Vagina (tissue), 2 donors: ENCODE measurements at regions not wholly inside any gene's neighbourhood (a gene's known extent, or its start where the extent isn't known, plus 50 kb on each side); places are given as distances from the start of the nearest gene placed in this dataset.
"Not testable (repeated sequence)": the region's sequence is repeated elsewhere in the genome, so short reads cannot be mapped to it uniquely, and the experiment has no call there.

Experiments used
- DNase-seq, 2 donors: peaks; one replicate each; pipeline ENCODE4 v3.0.0-alpha.2; 2017; ENCODE audit errors: extremely low spot score in 2 of 2
- H3K27ac ChIP-seq: fragments of 200-600 bp; sonication (generic); one replicate; pipeline ENCODE4 v1.5.1; 2019
- H3K27me3 ChIP-seq: fragments of 200-600 bp; sonication (generic); one replicate; pipeline ENCODE4 v1.5.1; 2019
- H3K36me3 ChIP-seq, 2 donors: fragments of 200-600 bp; sonication (generic); one replicate each; pipeline ENCODE4 v1.5.1; 2017 to 2019
- H3K4me1 ChIP-seq: fragments of 200-600 bp; sonication (generic); one replicate; pipeline ENCODE4 v1.5.1; 2019
- H3K4me3 ChIP-seq, 2 donors: fragments of 200-600 bp; sonication (generic); 1 replicate in 1 of 2; 2 replicates in 1 of 2; pipeline ENCODE4 v1.5.1; 2016 to 2019
- H3K9me3 ChIP-seq: fragments of 200-600 bp; sonication (generic); one replicate; pipeline ENCODE4 v1.5.1; 2019
- CTCF ChIP-seq, 3 experiments: fragments of 450-650 bp in 2 of 3; fragments of 200-600 bp in 1 of 3; sonication (generic) in 1 of 3; IDR thresholded peaks; one replicate each; pipeline ENCODE4 v1.5.1; 2017 to 2019; ENCODE audit warnings: antibody characterized with exemption in 3 of 3, mild to moderate bottlenecking in 2 of 3, moderate library complexity in 2 of 3
- POLR2A ChIP-seq, 2 donors: fragments of 450-650 bp; IDR thresholded peaks; one replicate each; pipeline ENCODE4 v1.6.1; 2017; ENCODE audit warnings: antibody characterized with exemption in 2 of 2, mild to moderate bottlenecking in 2 of 2, moderate library complexity in 2 of 2
- POLR2AphosphoS5 ChIP-seq, 2 donors: sonication (generic); formaldehyde crosslinking; IDR thresholded peaks; one replicate each; pipeline ENCODE4 v1.9.0; 2017; ENCODE audit warnings: antibody characterized with exemption in 2 of 2, mild to moderate bottlenecking in 2 of 2, low read depth in 1 of 2; ENCODE audit not compliant: insufficient read depth in 1 of 2
- intact Hi-C: fragments of 100-400 bp; cut with DNase I; formaldehyde crosslinking; loops from one replicate; pipeline ENCODE4 v1.15.1; 2023

- H3K4me3 ChIP-seq: no peak overlapping the region
- no peak for TF ChIP-seq CTCF (IDR thresholded peaks at IDR 0.05)
- TF ChIP-seq POLR2A (IDR thresholded peaks at IDR 0.05): no peak
- no peak for TF ChIP-seq POLR2AphosphoS5 (IDR thresholded peaks at IDR 0.05; ENCODE audit: insufficient read depth in 1 of 2, low read depth in 1 of 2)
- H3K4me1 ChIP-seq: no peaks in the 10 kb centered on the region
- intact Hi-C loops: no loop called here
- no peaks in the 10 kb centered on the region for H3K27me3 ChIP-seq
- DNase-seq: no peak
- H3K36me3 ChIP-seq: no peaks in the 10 kb centered on the region
- no peaks in the 10 kb centered on the region for H3K9me3 ChIP-seq
- H3K27ac ChIP-seq: no peak overlapping the region
These were observed 137.7 kb upstream of the PTBP2 start for GRCh38 chr1:96583903-96584302.

GRCh38 chr1:96587222-96587621, 134.4 kb upstream of the PTBP2 start:
- Histone ChIP-seq H3K27me3 (no peaks in the 10 kb centered on the region), H3K9me3 (no peaks in the 10 kb centered on the region), H3K36me3 (no peaks in the 10 kb centered on the region), H3K4me3 (no peak overlapping the region), H3K27ac (no peak overlapping the region), H3K4me1 (no peaks in the 10 kb centered on the region)
- intact Hi-C loops: no loop called here
- DNase-seq: no peak
- TF ChIP-seq CTCF (IDR thresholded peaks at IDR 0.05): no peak

GRCh38 chr1:96588416-96588995, 133.1 kb upstream of the PTBP2 start:
- Histone ChIP-seq H3K9me3 (no peaks in the 10 kb centered on the region), H3K27me3 (no peaks in the 10 kb centered on the region), H3K36me3 (no peaks in the 10 kb centered on the region), H3K4me1 (no peaks in the 10 kb centered on the region), H3K4me3 (no peak overlapping the region), H3K27ac (peak overlapping the region; percentile 36)
- no peak for DNase-seq
- TF ChIP-seq POLR2A (IDR thresholded peaks at IDR 0.05): no peak
- TF ChIP-seq CTCF (IDR thresholded peaks at IDR 0.05): no peak
- no peak for TF ChIP-seq POLR2AphosphoS5 (IDR thresholded peaks at IDR 0.05; ENCODE audit: insufficient read depth in 1 of 2, low read depth in 1 of 2)
- intact Hi-C loops: no loop called here

GRCh38 chr1:96595530-96595929, 126.1 kb upstream of the PTBP2 start:
- H3K4me3 ChIP-seq, H3K4me1 ChIP-seq, H3K36me3 ChIP-seq, DNase-seq, intact Hi-C loops, H3K27ac ChIP-seq, H3K9me3 ChIP-seq, H3K27me3 ChIP-seq: not testable (repeated sequence)

- H3K4me3 ChIP-seq: no peak overlapping the region
- no peak overlapping the region for H3K27ac ChIP-seq
- no peaks in the 10 kb centered on the region for H3K36me3 ChIP-seq
- H3K9me3 ChIP-seq: no peaks in the 10 kb centered on the region
- no peak for TF ChIP-seq POLR2A (IDR thresholded peaks at IDR 0.05)
- TF ChIP-seq POLR2AphosphoS5 (IDR thresholded peaks at IDR 0.05; ENCODE audit: insufficient read depth in 1 of 2, low read depth in 1 of 2): no peak
- no peak for TF ChIP-seq CTCF (IDR thresholded peaks at IDR 0.05)
- intact Hi-C loops: no loop called here
- no peaks in the 10 kb centered on the region for H3K4me1 ChIP-seq
- no peaks in the 10 kb centered on the region for H3K27me3 ChIP-seq
- DNase-seq: no peak
These were observed 125.2 kb upstream of the PTBP2 start for GRCh38 chr1:96596226-96596922.
